ENCODE measurements at regions not wholly inside any gene's neighbourhood (a gene's known extent, or its start where the extent isn't known, plus 50 kb on each side); places are given as distances from the start of the nearest gene placed in this dataset.

GRCh38 chr1:199847021-199847420 is 180.5 kb upstream of the NR5A2 start:
- H3K9me3 ChIP-seq (replicated peaks): no peaks in the 10 kb centered on the region
- no peak overlapping the region for H3K27ac ChIP-seq
- no peaks in the 10 kb centered on the region for H3K27me3 ChIP-seq (replicated peaks)
- no peaks in the 10 kb centered on the region for H3K36me3 ChIP-seq
- DNase-seq (ENCODE audit: low read depth in 1 of 2, low spot score in 2 of 2): no peak
- H3K4me1 ChIP-seq (replicated peaks): no peaks in the 10 kb centered on the region
- H3K4me3 ChIP-seq: no peak overlapping the region

- Histone ChIP-seq H3K27ac (no peak overlapping the region), H3K36me3 (no peaks in the 10 kb centered on the region), H3K27me3 (replicated peaks) (no peaks in the 10 kb centered on the region), H3K4me1 (replicated peaks) (peaks cover 21% of the 10 kb centered on the region), H3K4me3 (no peak overlapping the region), H3K9me3 (replicated peaks) (no peaks in the 10 kb centered on the region)
- no peak for DNase-seq (ENCODE audit: low read depth in 1 of 2, low spot score in 2 of 2)
Observed at GRCh38 chr1:199851439-199852140, 175.9 kb upstream of the NR5A2 start.

DNA sequence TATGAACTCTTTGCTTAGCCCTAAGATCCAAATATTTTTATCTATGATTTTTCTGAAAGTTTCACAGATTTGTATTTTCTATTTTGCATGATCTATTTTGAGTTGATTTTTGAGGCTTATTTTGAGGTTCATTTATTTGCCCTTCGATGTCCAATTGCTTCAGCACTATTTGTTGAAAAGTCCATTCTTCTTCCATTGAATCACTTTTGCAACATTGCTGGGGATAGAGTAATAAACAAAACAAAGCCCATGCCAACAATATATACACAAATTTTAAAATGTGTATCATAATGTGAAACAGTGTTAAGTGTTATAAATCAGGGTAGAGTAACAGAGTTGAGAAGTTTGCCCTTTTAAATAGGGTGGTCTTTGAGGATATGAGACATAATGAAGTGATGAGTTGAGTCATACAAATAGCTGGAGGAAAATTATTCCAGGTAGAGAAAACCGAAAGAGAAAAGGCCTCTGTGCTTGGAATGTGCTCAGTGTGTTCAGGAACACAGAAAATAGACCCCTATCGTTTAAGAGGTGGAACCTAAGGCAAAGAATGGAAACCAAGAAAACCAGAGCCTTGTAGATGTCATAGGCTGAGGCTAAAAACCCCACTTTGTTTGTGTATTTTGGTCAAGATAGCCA is 172.7 kb upstream of the NR5A2 start:
- Histone ChIP-seq H3K4me3 (no peak overlapping the region), H3K27ac (peak overlapping the region; percentile 57), H3K4me1 (replicated peaks) (peaks cover 31% of the 10 kb centered on the region), H3K27me3 (replicated peaks) (no peaks in the 10 kb centered on the region), H3K9me3 (replicated peaks) (no peaks in the 10 kb centered on the region), H3K36me3 (no peaks in the 10 kb centered on the region)
- DNase-seq (ENCODE audit: low read depth in 1 of 2, low spot score in 2 of 2): peak in 1 of 2 experiments; percentile 18

GRCh38 chr1:199855580-199855979 is 171.9 kb upstream of the NR5A2 start:
- Histone ChIP-seq H3K27me3 (replicated peaks) (no peaks in the 10 kb centered on the region), H3K4me1 (replicated peaks) (peaks cover 32% of the 10 kb centered on the region), H3K9me3 (replicated peaks) (no peaks in the 10 kb centered on the region), H3K4me3 (no peak overlapping the region), H3K36me3 (no peaks in the 10 kb centered on the region), H3K27ac (peak overlapping the region; percentile 61)
- peak in 1 of 2 experiments; percentile 48 for DNase-seq (ENCODE audit: low read depth in 1 of 2, low spot score in 2 of 2)

DNA sequence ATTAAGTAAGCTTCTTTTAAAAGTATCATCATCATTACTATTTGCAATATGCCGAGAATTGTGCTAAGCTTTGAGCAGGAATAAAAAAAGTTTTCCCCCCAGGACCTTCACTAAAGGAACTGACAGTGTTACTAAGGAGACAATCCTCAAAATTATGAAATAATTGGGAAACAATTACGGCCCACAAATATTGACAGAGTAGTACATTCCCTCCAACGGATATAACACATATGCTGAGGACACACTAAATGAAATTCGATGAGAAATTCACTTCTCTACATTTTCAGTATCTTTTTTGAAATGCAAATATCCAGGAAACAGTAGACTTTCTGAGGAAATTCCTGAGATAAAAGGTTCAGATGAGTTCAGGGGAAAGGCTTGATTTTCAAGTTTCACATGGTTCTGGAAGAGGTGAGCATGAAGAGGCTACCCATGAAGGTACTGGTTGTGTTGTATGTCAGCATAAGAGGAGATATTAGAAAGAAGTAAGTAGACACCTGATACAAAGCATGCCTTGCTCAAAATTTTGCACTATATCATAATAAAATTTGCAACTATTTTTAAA is 171.2 kb upstream of the NR5A2 start:
- H3K27ac ChIP-seq: peak overlapping the region; percentile 61
- H3K9me3 ChIP-seq (replicated peaks): no peaks in the 10 kb centered on the region
- H3K27me3 ChIP-seq (replicated peaks): no peaks in the 10 kb centered on the region
- H3K4me1 ChIP-seq (replicated peaks): peaks cover 32% of the 10 kb centered on the region
- DNase-seq (ENCODE audit: low read depth in 1 of 2, low spot score in 2 of 2): no peak
- no peaks in the 10 kb centered on the region for H3K36me3 ChIP-seq
- H3K4me3 ChIP-seq: no peak overlapping the region

GRCh38 chr1:199857108-199857507 is 170.4 kb upstream of the NR5A2 start:
- Histone ChIP-seq H3K9me3 (replicated peaks) (no peaks in the 10 kb centered on the region), H3K27ac (no peak overlapping the region), H3K36me3 (no peaks in the 10 kb centered on the region), H3K27me3 (replicated peaks) (no peaks in the 10 kb centered on the region), H3K4me3 (no peak overlapping the region), H3K4me1 (replicated peaks) (peaks cover 32% of the 10 kb centered on the region)
- DNase-seq (ENCODE audit: low read depth in 1 of 2, low spot score in 2 of 2): no peak

DNA sequence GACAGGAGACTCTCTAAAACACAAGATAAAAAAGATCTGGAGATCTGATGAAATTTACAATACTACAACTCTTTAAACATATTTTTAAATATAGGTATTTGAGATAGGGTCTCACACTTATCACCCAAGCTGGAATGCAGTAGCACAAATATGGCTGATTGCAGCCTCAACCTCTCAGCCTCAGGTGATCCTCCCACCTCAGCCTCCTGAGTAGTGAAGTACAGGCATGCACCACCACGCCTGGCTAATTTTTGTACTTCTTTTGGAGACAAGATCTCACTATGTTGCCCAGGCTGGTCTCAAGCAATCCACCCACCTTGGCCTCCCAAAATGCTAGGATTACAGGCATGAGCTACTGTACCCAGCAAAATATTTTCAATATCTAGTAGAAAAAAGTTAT is 170.0 kb upstream of the NR5A2 start:
- Histone ChIP-seq H3K36me3 (no peaks in the 10 kb centered on the region), H3K9me3 (replicated peaks) (no peaks in the 10 kb centered on the region), H3K4me1 (replicated peaks) (peaks cover 32% of the 10 kb centered on the region), H3K27ac (no peak overlapping the region), H3K27me3 (replicated peaks) (no peaks in the 10 kb centered on the region), H3K4me3 (no peak overlapping the region)
- no peak for DNase-seq (ENCODE audit: low read depth in 1 of 2, low spot score in 2 of 2)

GRCh38 chr1:199858171-199858570 is 169.3 kb upstream of the NR5A2 start:
- no peaks in the 10 kb centered on the region for H3K36me3 ChIP-seq
- no peaks in the 10 kb centered on the region for H3K27me3 ChIP-seq (replicated peaks)
- peaks cover 32% of the 10 kb centered on the region for H3K4me1 ChIP-seq (replicated peaks)
- no peak overlapping the region for H3K27ac ChIP-seq
- DNase-seq (ENCODE audit: low read depth in 1 of 2, low spot score in 2 of 2): no peak
- H3K4me3 ChIP-seq: no peak overlapping the region
- H3K9me3 ChIP-seq (replicated peaks): no peaks in the 10 kb centered on the region

DNA sequence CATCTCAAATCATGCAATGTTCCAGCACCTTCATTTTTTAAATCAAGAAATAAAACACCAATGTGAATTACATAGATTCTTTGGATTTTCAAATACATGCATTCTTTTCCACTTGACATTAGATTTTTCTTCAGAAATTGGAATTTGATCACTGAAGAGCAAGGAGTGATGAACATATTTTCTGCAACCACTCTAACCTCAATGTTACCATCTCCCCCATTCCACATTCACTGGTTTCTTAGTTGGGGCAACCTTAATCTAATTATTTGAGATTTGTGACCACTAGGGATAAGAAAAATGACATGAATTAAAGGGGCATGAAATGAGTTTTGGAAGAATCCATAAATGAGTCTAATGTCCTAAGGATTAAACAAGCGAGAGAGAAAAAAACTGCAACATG is 168.7 kb upstream of the NR5A2 start:
- no peaks in the 10 kb centered on the region for H3K36me3 ChIP-seq
- no peak overlapping the region for H3K4me3 ChIP-seq
- no peak for DNase-seq (ENCODE audit: low read depth in 1 of 2, low spot score in 2 of 2)
- H3K27ac ChIP-seq: 0 out of 2 replicates have a peak overlapping the region, but pooled peaks have one; percentile 0
- H3K27me3 ChIP-seq (replicated peaks): no peaks in the 10 kb centered on the region
- no peaks in the 10 kb centered on the region for H3K9me3 ChIP-seq (replicated peaks)
- H3K4me1 ChIP-seq (replicated peaks): peaks cover 32% of the 10 kb centered on the region

- Histone ChIP-seq H3K27me3 (replicated peaks) (no peaks in the 10 kb centered on the region), H3K4me3 (no peak overlapping the region), H3K27ac (peak overlapping the region; percentile 55), H3K9me3 (replicated peaks) (no peaks in the 10 kb centered on the region), H3K36me3 (no peaks in the 10 kb centered on the region), H3K4me1 (replicated peaks) (peaks cover 29% of the 10 kb centered on the region)
- peak in 1 of 2 experiments; percentile 36 for DNase-seq (ENCODE audit: low read depth in 1 of 2, low spot score in 2 of 2)
Observed at GRCh38 chr1:199859491-199859933, 168.0 kb upstream of the NR5A2 start.

DNA sequence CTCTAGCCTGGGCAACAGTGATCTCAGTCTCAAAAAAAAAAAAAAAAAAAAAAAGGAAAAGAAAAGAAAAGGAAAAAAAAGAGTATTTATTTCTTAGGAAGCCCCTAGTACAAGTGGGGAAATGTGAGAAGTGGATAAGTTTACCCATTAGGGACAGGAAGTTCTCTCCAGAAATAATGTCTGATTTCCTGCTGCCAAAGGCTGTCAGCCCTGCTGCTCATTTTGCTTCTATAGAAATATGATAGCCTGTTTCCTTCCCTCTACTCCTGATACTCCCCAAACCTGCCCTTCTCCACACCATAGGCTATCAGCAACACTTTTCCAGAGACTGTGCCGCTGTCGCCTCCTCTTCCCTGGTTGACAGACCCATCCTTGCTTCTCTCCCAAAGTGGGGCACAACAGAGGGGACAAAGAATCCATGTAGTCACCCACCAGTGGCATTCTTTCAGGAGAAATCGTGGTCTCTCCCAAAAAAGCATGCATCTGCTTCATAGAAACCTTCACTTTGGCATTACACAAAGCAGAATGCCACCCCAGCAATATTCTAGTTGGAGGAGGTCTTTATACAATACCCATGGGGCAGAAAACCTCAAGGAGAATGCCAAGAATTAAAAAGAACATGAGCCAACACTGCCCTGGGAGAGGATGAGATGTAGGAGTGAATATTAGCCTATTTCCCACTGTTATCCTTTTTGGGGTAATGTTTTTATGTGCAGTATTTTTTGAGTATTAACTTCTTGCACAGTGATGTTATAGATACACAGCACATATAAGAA is 166.3 kb upstream of the NR5A2 start:
- H3K9me3 ChIP-seq (replicated peaks): no peaks in the 10 kb centered on the region
- H3K36me3 ChIP-seq: no peaks in the 10 kb centered on the region
- no peak overlapping the region for H3K27ac ChIP-seq
- DNase-seq (ENCODE audit: low read depth in 1 of 2, low spot score in 2 of 2): no peak
- H3K27me3 ChIP-seq (replicated peaks): no peaks in the 10 kb centered on the region
- H3K4me1 ChIP-seq (replicated peaks): peaks cover 15% of the 10 kb centered on the region
- H3K4me3 ChIP-seq: no peak overlapping the region

DNA sequence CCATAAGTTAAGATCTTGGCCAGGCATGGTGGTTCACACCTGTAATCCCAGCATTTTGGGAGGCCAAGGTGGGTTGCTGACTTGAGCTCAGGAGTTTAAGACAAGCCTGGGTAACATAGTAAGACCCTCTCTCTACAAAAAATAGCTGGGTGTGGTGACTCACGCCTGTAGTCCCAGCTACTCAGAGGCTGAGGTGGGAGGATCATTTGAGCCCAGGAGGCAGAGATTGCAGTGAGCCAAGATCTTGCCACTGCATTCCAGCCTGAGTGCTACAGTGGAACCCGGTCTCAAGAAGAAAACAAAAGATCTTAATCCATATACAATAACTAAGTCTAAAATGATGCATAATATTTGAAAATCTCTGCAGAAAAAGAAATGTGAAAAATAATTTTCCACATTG is 165.5 kb upstream of the NR5A2 start:
- Histone ChIP-seq H3K4me1 (replicated peaks) (peaks cover 11% of the 10 kb centered on the region), H3K4me3 (no peak overlapping the region), H3K27me3 (replicated peaks) (no peaks in the 10 kb centered on the region), H3K27ac (no peak overlapping the region), H3K36me3 (no peaks in the 10 kb centered on the region), H3K9me3 (replicated peaks) (no peaks in the 10 kb centered on the region)
- DNase-seq (ENCODE audit: low read depth in 1 of 2, low spot score in 2 of 2): no peak

DNA sequence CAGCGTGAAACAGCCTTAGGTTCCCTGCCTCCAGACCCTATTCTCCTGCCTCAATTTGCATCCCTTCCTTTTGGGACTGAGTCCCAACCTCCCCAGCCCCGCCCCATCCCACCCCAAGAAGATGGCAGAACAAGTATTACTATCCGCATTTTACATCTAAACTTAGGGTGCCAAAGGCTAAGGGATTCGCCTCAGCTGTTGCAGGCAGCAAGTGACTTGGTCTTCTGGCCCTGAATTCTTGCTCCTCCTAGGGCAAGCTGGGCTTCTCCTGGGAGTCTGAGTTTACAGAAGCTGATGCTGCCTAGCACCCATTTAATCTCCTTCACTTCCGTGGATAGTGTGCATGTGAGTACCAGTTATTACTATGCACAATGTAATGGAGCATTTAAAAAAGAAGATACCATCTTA is 161.3 kb upstream of the NR5A2 start:
- no peak overlapping the region for H3K4me3 ChIP-seq
- 0 out of 2 replicates have a peak, but pooled peaks cover 5% of the 10 kb centered on the region for H3K4me1 ChIP-seq (replicated peaks)
- no peaks in the 10 kb centered on the region for H3K36me3 ChIP-seq
- H3K27me3 ChIP-seq (replicated peaks): no peaks in the 10 kb centered on the region
- no peaks in the 10 kb centered on the region for H3K9me3 ChIP-seq (replicated peaks)
- no peak overlapping the region for H3K27ac ChIP-seq
- DNase-seq (ENCODE audit: low read depth in 1 of 2, low spot score in 2 of 2): no peak

DNA sequence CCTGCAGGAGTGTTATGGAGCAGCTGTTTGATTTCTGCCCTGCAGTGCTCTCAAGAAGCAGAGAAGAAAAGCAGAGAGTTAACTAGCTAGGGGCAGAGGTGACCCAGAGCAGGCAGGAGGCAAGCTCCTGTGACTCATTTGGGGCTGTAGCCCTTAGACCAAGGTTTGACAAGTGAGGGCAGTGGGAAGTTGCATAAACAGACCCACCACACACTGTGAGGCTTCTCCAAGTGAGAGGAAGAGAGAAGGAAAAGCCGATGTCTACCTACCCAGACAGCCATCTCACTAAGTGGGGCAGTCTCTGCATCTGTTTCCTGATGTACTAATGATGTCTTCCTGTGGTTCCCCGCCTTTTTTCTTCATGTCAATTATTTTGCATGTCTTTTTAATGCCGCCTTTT is 159.9 kb upstream of the NR5A2 start:
- Histone ChIP-seq H3K4me3 (no peak overlapping the region), H3K9me3 (replicated peaks) (no peaks in the 10 kb centered on the region), H3K27ac (no peak overlapping the region), H3K27me3 (replicated peaks) (no peaks in the 10 kb centered on the region), H3K4me1 (replicated peaks) (0 out of 2 replicates have a peak, but pooled peaks cover 5% of the 10 kb centered on the region), H3K36me3 (no peaks in the 10 kb centered on the region)
- peak; percentile 11 to 48 for DNase-seq (ENCODE audit: low read depth in 1 of 2, low spot score in 2 of 2)
